ENCODE measurements at regions not wholly inside any gene's neighbourhood (a gene's known extent, or its start where the extent isn't known, plus 50 kb on each side); places are given as distances from the start of the nearest gene placed in this dataset.

DNA sequence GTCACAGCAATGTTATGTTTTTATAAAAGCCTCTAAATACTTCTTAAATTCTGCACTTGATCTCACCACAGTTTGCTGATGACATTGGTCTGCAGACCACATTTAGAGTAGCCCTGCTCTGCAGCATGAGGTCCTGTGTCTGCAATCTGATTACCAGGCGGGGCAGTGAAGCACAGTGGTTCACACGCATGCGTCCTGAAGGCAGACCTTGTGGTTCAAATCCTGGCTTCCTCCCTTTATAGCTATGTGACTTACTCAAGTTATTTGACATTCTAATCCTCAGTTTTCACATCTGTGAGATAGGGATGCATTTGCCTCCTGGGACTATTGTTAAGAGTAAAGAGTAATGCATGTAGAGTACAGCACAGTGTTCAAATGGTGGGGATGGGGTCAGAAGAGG is 50.3 kb downstream of the BMAL2 start:
- no peak for DNase-seq (ENCODE audit: low read depth in 2 of 2)

DNA sequence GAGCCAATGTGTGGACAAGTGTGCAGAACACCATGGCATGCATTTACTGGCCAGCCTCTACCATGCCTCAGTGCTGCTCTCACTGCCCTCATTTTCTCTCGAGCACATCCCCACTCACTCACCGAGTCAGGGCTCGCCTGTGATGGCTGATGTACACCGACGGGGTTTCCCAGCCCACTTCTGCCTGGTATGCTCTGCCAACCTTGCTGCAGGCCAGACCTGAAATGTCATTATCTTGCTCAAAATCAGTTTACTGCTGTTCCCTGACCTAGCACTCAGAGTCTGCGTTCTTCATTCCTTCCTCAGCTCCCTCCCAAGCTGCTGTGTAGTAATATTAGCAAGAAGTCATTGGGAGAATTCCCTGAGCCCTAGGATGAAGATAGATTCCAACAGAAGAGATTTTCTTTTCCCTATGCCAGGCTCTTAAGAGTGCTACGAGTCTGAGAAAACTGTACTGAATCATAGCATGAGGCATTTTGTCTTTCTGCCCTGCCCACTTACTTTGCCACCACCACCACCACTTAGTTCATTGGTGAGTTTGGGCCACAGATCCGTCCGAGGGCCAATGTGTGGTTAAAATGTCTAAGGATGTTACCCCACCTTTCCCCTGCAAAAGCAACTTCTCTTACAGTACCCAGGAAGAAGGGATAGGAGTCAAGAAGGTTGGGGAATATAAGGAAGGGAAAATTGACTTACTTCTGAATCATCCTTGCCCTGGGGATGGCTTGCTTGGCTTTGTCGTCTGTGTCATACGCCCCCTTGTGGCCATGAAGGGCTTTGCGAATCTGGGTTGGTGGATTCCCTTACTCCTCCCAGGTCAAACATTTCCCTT is 51.0 kb downstream of the BMAL2 start:
- DNase-seq (ENCODE audit: low read depth in 2 of 2), result peak; percentile 14 to 34

DNA sequence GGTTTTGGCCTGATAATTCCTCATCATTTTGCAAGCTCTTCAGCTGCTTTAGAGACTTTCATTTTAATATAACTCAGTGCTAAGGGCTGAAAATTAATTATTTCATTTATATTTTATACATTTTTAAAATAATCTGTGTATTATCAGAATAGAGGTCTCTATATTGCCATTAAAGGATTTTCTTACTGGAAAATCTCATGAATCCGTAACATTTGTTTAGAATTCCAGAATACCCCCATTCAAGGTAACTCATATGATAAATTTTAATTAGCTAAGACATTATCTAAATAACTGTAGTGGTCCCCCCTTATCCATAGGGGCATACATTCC is 51.6 kb downstream of the BMAL2 start:
- no peak for DNase-seq (ENCODE audit: low read depth in 2 of 2)

DNA sequence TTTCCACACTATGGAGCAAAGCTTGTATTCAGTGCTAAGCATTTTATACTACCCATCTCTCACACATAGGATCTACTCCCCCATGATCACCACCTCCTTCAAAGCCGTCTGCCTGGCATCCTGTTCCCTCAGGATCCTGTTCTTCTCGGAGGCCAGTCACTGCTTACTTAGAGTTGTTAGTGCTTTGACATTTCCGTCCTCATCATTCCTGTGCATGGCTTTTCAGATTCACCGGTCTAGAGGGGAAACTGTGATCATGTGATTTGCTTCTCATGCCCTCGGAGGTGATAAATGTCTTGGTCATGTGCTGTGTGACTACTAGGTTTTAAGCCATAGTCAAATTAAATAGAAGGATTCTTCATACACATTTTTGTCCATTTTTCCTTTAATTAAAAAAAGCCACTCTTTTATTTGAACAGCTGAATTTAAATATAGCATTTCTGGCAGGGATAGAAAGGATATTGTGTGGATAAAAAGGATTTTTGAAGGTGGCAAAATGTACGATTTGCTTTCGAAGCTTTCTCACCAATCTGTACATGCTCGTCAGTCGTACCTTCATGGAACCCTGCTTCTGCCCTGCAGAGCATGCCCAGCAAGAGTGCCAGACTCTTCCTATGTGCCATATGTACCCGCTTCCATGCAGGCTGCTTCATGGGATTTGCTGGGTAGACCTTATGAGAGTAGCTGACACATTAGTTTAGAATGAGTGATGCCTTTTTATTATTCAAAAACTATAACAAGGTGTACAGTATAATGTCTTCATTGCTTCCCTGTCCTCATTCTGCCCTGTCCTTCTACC is 53.3 kb downstream of the BMAL2 start:
- DNase-seq (ENCODE audit: low read depth in 2 of 2), result no peak

DNA sequence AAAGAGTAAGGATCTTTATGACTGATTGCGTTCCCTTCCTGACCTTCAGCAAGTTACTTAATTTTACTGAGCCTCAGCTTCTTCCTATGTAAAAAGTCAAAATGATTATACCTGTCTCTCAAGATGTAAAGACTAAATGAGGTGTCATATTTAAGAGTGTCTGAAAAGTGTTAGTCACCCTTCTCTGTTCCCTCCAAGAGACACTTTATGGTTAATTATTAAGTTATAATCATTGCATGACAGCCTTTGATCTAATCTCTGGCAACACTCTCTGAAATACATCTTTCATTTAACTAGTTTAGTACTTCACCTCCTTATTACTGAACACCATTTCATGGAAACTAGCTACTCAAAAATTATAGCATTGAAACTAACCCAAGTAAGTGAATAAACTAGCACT is 54.8 kb downstream of the BMAL2 start:
- DNase-seq (ENCODE audit: low read depth in 2 of 2), result no peak

DNA sequence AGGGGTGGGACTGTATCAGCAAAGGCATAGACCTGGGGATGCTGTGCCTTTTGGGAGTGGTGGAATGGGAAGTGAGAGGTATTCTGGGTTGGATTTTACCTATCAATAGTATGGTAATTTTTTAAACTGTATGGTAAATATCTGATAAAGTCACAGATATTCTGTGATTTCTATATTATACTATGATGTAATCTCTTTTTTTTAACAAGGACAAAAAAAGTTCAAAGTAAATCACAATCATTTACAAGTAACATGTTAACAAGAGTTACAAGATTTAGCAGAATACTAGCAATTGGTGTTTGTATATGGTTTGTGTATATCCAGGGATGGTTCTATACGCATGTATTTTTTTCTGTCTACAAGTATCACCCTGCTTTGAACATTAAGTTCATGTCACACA is 56.0 kb downstream of the BMAL2 start:
- no peak for DNase-seq (ENCODE audit: low read depth in 2 of 2)

DNA sequence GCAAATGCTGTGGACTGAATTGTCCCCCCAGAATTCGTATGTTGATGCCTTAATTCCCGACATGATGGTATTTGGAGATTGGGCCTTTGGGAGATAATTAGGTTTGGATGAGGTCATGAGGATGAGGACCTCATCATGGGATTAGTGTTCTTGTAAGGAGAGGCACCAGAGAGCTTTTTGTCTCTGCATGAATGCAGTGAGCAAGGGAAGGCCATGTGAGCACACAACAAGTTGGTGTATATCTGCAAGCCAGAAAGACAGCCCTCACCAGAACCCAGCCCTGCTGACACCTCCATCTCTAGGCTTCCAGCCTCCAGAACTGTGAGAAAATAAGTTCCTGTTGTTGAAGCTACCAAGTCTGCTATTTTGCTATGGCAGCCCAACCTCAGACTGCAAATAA is 51.9 kb upstream of the SMCO2 start:
- no peak for DNase-seq (ENCODE audit: low read depth in 2 of 2)

DNA sequence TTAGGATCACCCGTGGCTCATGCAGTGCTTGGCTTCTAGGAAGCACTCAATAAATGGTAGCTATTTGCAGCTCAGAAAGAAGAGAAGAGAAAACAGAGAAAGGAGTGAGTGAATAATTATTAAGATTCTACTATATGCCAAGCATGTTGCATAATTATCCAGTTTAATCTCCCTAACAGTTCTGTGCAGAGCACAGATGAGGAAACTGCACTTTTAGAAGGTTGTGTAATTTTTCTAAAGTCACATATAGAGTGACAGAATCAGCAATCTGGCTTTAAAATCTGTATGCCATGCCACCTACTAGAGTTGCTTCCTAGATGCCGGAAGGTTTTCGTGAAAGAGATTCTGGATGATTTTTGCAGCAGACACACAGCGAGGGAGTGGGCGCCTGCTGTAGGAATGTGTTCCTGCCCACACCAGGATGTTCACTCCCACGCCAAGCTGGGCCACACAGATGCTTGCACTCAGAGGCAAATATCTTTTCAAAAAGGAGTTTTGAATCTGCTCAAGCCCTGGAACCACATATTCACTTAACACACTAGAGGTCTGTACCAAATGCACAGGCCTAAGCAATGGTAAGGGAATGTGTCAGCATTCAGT is 50.2 kb upstream of the SMCO2 start:
- DNase-seq (ENCODE audit: low read depth in 2 of 2), result no peak
